Mesenchymal stem cell (in vitro differentiated cells and primary cell): ENCODE measurements at regions not wholly inside any gene's neighbourhood (a gene's known extent, or its start where the extent isn't known, plus 50 kb on each side); places are given as distances from the start of the nearest gene placed in this dataset.

Experiments
- DNase-seq: peaks from one replicate; pipeline ENCODE4 v3.0.0-alpha.2; 2013
- H2AFZ ChIP-seq: one replicate; pipeline ENCODE4 v1.6.1; 2013; ENCODE audit warnings: low read depth, mild to moderate bottlenecking, control low read depth, inconsistent platforms, low read length, moderate library complexity
- H2AK5ac ChIP-seq: 2 replicates; pipeline ENCODE4 v1.6.1; 2013; ENCODE audit warnings: low read length, moderate library complexity, mild to moderate bottlenecking, inconsistent platforms; ENCODE audit not compliant: severe bottlenecking
- H2BK120ac ChIP-seq: one replicate; pipeline ENCODE4 v1.6.1; 2013; ENCODE audit warnings: low read depth, mild to moderate bottlenecking, inconsistent platforms, low read length, moderate library complexity
- H2BK12ac ChIP-seq, 2 experiments: one replicate each; pipeline ENCODE4 v1.6.1; 2013; ENCODE audit warnings: inconsistent platforms in 2 of 2, low read length in 2 of 2, mild to moderate bottlenecking in 2 of 2, moderate library complexity in 2 of 2, control low read depth in 1 of 2
- H2BK15ac ChIP-seq: one replicate; pipeline ENCODE4 v1.6.1; 2013; ENCODE audit warnings: mild to moderate bottlenecking, low read depth, inconsistent platforms; ENCODE audit not compliant: poor library complexity, severe bottlenecking
- H2BK5ac ChIP-seq: 2 replicates; pipeline ENCODE4 v1.6.1; 2013; ENCODE audit warnings: low read depth, mild to moderate bottlenecking, low read length, control low read depth, inconsistent platforms; ENCODE audit not compliant: poor library complexity, severe bottlenecking
- H3K14ac ChIP-seq, 2 experiments: one replicate each; pipeline ENCODE4 v1.6.1; 2013; ENCODE audit warnings: inconsistent platforms in 2 of 2, low read length in 2 of 2, control low read depth in 1 of 2, mild to moderate bottlenecking in 1 of 2, moderate library complexity in 1 of 2
- H3K18ac ChIP-seq, 2 experiments: one replicate each; pipeline ENCODE4 v1.6.1; 2013; ENCODE audit warnings: inconsistent platforms in 2 of 2, low read length in 2 of 2, control low read depth in 1 of 2, low read depth in 1 of 2, mild to moderate bottlenecking in 1 of 2
- H3K23ac ChIP-seq, 2 experiments: one replicate each; pipeline ENCODE4 v1.6.1; 2013; ENCODE audit warnings: inconsistent platforms in 2 of 2, low read length in 2 of 2, mild to moderate bottlenecking in 2 of 2, moderate library complexity in 2 of 2, control low read depth in 1 of 2
- H3K27ac ChIP-seq: 2 replicates; pipeline ENCODE4 v1.5.1; 2013; ENCODE audit warnings: mild to moderate bottlenecking, moderate library complexity, low read length, control low read depth, inconsistent platforms; ENCODE audit not compliant: poor library complexity, severe bottlenecking
- H3K27me3 ChIP-seq, 2 experiments: 2 replicates each; pipeline versions ENCODE4 v1.6.1 to v1.7.0; 2013; ENCODE audit warnings: low read length in 2 of 2, mild to moderate bottlenecking in 2 of 2, moderate library complexity in 2 of 2, control low read depth in 1 of 2, inconsistent platforms in 1 of 2; ENCODE audit not compliant: control insufficient read depth in 1 of 2, insufficient read depth in 1 of 2
- H3K36me3 ChIP-seq, 2 experiments: 2 replicates each; pipeline versions ENCODE4 v1.6.1 to v1.7.0; 2013; ENCODE audit warnings: low read length in 2 of 2, control low read depth in 1 of 2, inconsistent platforms in 1 of 2, low read depth in 1 of 2, mild to moderate bottlenecking in 1 of 2; ENCODE audit not compliant: insufficient read depth in 2 of 2, control insufficient read depth in 1 of 2
- H3K4ac ChIP-seq, 2 experiments: one replicate each; pipeline ENCODE4 v1.6.1; 2013; ENCODE audit warnings: inconsistent platforms in 2 of 2, low read length in 2 of 2, mild to moderate bottlenecking in 2 of 2, moderate library complexity in 2 of 2, control low read depth in 1 of 2, low read depth in 1 of 2
- H3K4me1 ChIP-seq: 2 replicates; pipeline ENCODE4 v1.6.1; 2013; ENCODE audit warnings: low read depth, low read length, control low read depth; ENCODE audit not compliant: control insufficient read depth, insufficient read depth
- H3K4me2 ChIP-seq: 2 replicates; pipeline ENCODE4 v1.6.1; 2013; ENCODE audit warnings: low read length, mild to moderate bottlenecking, inconsistent platforms; ENCODE audit not compliant: poor library complexity, severe bottlenecking
- H3K4me3 ChIP-seq, 2 experiments: 2 replicates each; pipeline versions ENCODE4 v1.5.1 to v1.7.0; 2013; ENCODE audit warnings: low read length in 2 of 2, mild to moderate bottlenecking in 2 of 2, control low read depth in 1 of 2, low read depth in 1 of 2; ENCODE audit not compliant: insufficient read depth in 1 of 2
- H3K79me1 ChIP-seq: replicated peaks from 2 replicates; pipeline ENCODE4 v1.6.1; 2013; ENCODE audit warnings: mild to moderate bottlenecking, control low read depth, low read length, inconsistent platforms; ENCODE audit not compliant: poor library complexity, severe bottlenecking
- H3K9ac ChIP-seq: 2 replicates; pipeline ENCODE4 v1.7.0; 2013; ENCODE audit warnings: mild to moderate bottlenecking, low read length, moderate library complexity
- H3K9me3 ChIP-seq: 2 replicates; pipeline ENCODE4 v1.7.0; 2013; ENCODE audit warnings: mild to moderate bottlenecking, low read length; ENCODE audit not compliant: control insufficient read depth
- H4K8ac ChIP-seq: one replicate; pipeline ENCODE4 v1.6.1; 2013; ENCODE audit warnings: inconsistent platforms, mild to moderate bottlenecking, low read length, moderate library complexity
- H4K91ac ChIP-seq: one replicate; pipeline ENCODE4 v1.6.1; 2013; ENCODE audit warnings: mild to moderate bottlenecking, low read length, inconsistent platforms
- WGBS: methylation state at CpG from one replicate; pipeline ENCODE4 v1.1.7; 2013; ENCODE audit warnings: mixed read lengths; 5-methylcytosine and 5-hydroxymethylcytosine counted together

GRCh38 chr4:11624370-11624769 lies 195.7 kb upstream of the HS3ST1 start:
- H2BK120ac ChIP-seq, result no peak overlapping the region
- no peak overlapping the region for H2BK15ac ChIP-seq
- peaks cover 9% of the 10 kb centered on the region for H3K4me1 ChIP-seq
- H3K4ac ChIP-seq, result peak overlapping the region in 1 of 2 experiments; percentile 45
- DNase-seq, result no peak
- H3K9ac ChIP-seq, result no peak overlapping the region
- peak overlapping the region in 1 of 2 experiments; percentile 28 for H3K14ac ChIP-seq
- WGBS, result 89% methylated on average over 2 of the region's 2 CpGs
- H3K4me3 ChIP-seq, result no peak overlapping the region
- no peaks in the 10 kb centered on the region for H3K27me3 ChIP-seq
- H3K36me3 ChIP-seq, result no peaks in the 10 kb centered on the region
- no peak overlapping the region for H3K27ac ChIP-seq
- no peaks in the 10 kb centered on the region for H3K9me3 ChIP-seq
- H2AFZ ChIP-seq, result no peak overlapping the region
- H3K23ac ChIP-seq, result peak overlapping the region in 1 of 2 experiments; percentile 59
- peak overlapping the region in 1 of 2 experiments; percentile 18 for H2BK12ac ChIP-seq
- peak overlapping the region; percentile 71 for H2AK5ac ChIP-seq
- H3K79me1 ChIP-seq, result no peaks in the 10 kb centered on the region
- H2BK5ac ChIP-seq, result no peak overlapping the region
- H4K8ac ChIP-seq, result no peak overlapping the region
- no peak overlapping the region for H3K4me2 ChIP-seq
- peak overlapping the region in 1 of 2 experiments; percentile 8 for H3K18ac ChIP-seq
- H4K91ac ChIP-seq, result no peak overlapping the region

GRCh38 chr4:11623726-11624037 lies 195.0 kb upstream of the HS3ST1 start:
- no peak overlapping the region for H4K8ac ChIP-seq
- no peak overlapping the region for H2AK5ac ChIP-seq
- H3K18ac ChIP-seq, result no peak overlapping the region
- H3K14ac ChIP-seq, result no peak overlapping the region
- H3K36me3 ChIP-seq, result no peaks in the 10 kb centered on the region
- no peak overlapping the region for H3K23ac ChIP-seq
- H3K27ac ChIP-seq, result no peak overlapping the region
- H3K9ac ChIP-seq, result no peak overlapping the region
- no peaks in the 10 kb centered on the region for H3K27me3 ChIP-seq
- no peak overlapping the region for H2BK120ac ChIP-seq
- H2BK12ac ChIP-seq, result no peak overlapping the region
- no peak overlapping the region for H2AFZ ChIP-seq
- H3K79me1 ChIP-seq, result no peaks in the 10 kb centered on the region
- peaks cover 7% of the 10 kb centered on the region for H3K4me1 ChIP-seq
- H4K91ac ChIP-seq, result no peak overlapping the region
- no CpG with 5 or more reads among the region's 1 CpG for WGBS
- H3K4me3 ChIP-seq, result no peak overlapping the region
- no peak for DNase-seq
- no peak overlapping the region for H3K4me2 ChIP-seq
- H3K4ac ChIP-seq, result no peak overlapping the region
- no peak overlapping the region for H2BK5ac ChIP-seq
- no peak overlapping the region for H2BK15ac ChIP-seq
- no peaks in the 10 kb centered on the region for H3K9me3 ChIP-seq

GRCh38 chr4:11622961-11623725 lies 194.4 kb upstream of the HS3ST1 start:
- H3K14ac ChIP-seq, result no peak overlapping the region
- no peak overlapping the region for H3K27ac ChIP-seq
- H2BK12ac ChIP-seq, result no peak overlapping the region
- no peaks in the 10 kb centered on the region for H3K36me3 ChIP-seq
- no peak overlapping the region for H3K4me2 ChIP-seq
- no peak overlapping the region for H4K91ac ChIP-seq
- no peak overlapping the region for H3K23ac ChIP-seq
- H2BK120ac ChIP-seq, result no peak overlapping the region
- H3K27me3 ChIP-seq, result no peaks in the 10 kb centered on the region
- no peak overlapping the region for H2BK5ac ChIP-seq
- no peak for DNase-seq
- peaks cover 6% of the 10 kb centered on the region for H3K4me1 ChIP-seq
- no peak overlapping the region for H2AFZ ChIP-seq
- no peak overlapping the region for H4K8ac ChIP-seq
- H2AK5ac ChIP-seq, result no peak overlapping the region
- H3K4ac ChIP-seq, result no peak overlapping the region
- no peak overlapping the region for H3K9ac ChIP-seq
- no peaks in the 10 kb centered on the region for H3K79me1 ChIP-seq
- no peaks in the 10 kb centered on the region for H3K9me3 ChIP-seq
- H3K4me3 ChIP-seq, result no peak overlapping the region
- 98% methylated on average over 8 of the region's 10 CpGs for WGBS
- no peak overlapping the region for H3K18ac ChIP-seq
- H2BK15ac ChIP-seq, result no peak overlapping the region

GRCh38 chr4:11620861-11621260 lies 192.2 kb upstream of the HS3ST1 start:
- Histone ChIP-seq H3K36me3 (no peaks in the 10 kb centered on the region), H2BK5ac (no peak overlapping the region), H2BK12ac (no peak overlapping the region), H2AFZ (no peak overlapping the region), H3K27ac (no peak overlapping the region), H3K23ac (no peak overlapping the region), H3K4me2 (no peak overlapping the region), H4K91ac (no peak overlapping the region), H3K18ac (no peak overlapping the region), H3K4me1 (peaks cover 6% of the 10 kb centered on the region), H3K27me3 (no peaks in the 10 kb centered on the region), H4K8ac (no peak overlapping the region), H2AK5ac (peak overlapping the region; percentile 68), H3K4me3 (no peak overlapping the region), H3K9me3 (no peaks in the 10 kb centered on the region), H3K4ac (no peak overlapping the region), H2BK120ac (no peak overlapping the region), H3K79me1 (no peaks in the 10 kb centered on the region), H3K14ac (no peak overlapping the region), H2BK15ac (no peak overlapping the region), H3K9ac (no peak overlapping the region)
- DNase-seq, result no peak
- 88% methylated on average over 2 of the region's 2 CpGs for WGBS
